GM11168 (cell line): ENCODE measurements at regions not wholly inside any gene's neighbourhood (a gene's known extent, or its start where the extent isn't known, plus 50 kb on each side); places are given as distances from the start of the nearest gene placed in this dataset.

ENCODE experiments used
- in situ Hi-C: fragments of 300-500 bp; cut with MboI; formaldehyde crosslinking; loops from one replicate; pipeline ENCODE4 v1.12.0; 2022; ENCODE audit warnings: low sequenced_read_pairs; ENCODE audit not compliant: unreplicated experiment

DNA sequence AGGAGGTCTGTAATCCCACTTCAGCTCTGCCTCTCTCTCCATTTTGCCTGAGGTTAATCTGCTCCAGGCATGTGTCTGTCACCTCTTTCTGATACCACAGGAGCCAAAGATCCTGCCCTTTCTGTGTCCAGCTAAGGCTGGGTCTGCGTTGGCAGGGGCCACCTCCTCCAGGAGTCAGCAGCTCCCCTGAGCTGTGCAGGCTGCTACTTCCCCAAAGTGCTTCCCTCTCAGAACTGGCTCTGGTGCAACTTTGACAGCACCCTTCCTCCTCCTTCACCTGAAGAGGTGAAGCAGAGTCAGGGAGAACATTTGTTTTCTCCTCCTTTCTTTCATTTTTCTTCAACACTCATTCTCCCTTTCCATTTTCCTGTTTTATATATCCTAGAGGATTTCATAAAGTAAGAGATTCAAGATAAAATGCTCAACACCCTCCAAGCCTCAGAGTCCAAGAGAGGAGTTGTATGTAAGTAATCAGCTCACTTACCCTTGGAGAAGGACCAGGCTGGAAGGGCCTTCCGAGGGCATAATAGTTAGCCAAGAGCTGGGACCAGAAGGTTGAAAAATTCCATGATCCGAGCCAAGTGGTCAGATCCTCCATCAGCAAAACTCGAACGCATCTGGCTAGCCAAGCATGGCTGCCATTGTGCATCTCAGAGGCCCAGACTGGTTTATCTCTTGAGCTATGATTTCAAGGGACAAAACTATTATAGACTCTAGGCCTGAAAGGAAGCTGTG lies 257.3 kb downstream of the PTEN start:
- in situ Hi-C loops, result no loop called here

- in situ Hi-C loops, result no loop called here
Observed at GRCh38 chr10:88121361-88121760, 257.9 kb downstream of the PTEN start.

DNA sequence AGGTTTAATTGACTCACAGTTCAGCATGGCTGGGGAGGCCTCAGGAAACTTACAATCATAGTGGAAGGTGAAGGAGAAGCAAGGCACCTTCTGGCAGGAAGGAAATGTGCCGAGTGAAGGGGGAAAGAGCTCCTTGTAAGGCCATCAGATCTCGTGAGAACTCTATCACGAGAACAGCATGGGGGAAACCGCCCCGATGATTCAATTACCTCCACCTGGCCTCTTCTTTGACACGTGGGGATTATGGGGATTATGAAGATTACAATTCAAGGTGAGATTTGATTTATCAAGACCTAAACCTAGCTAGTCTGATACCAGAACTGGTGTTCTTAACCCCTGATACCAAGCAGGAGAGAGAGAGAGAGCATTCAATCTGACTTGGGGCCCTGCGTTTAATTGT lies 258.7 kb downstream of the PTEN start:
- in situ Hi-C loops, result no loop called here

DNA sequence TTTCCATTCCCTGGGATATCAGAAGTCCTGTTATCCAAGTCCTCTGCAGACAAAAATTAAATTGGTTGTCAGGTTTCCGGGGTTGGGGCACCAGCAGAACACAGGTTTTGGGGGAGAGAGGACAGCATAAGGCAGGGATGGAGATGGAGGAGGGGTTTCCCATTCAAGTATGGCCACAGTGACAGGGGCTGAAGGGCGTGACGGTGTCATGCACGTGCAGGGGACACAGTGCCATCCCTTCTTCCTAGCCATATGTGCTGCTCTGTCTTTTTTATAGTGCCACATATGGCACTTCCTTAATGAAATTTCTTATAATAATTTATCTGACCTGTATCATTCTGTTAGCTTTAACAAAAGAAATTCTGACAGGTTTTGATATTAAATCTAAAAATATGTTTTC lies 259.2 kb downstream of the PTEN start:
- in situ Hi-C loops, result no loop called here

- in situ Hi-C loops, result no loop called here
Observed at GRCh38 chr10:88125766-88126165, 262.3 kb downstream of the PTEN start.

GRCh38 chr10:88126699-88127098 lies 263.3 kb downstream of the PTEN start:
- in situ Hi-C loops, result no loop called here

DNA sequence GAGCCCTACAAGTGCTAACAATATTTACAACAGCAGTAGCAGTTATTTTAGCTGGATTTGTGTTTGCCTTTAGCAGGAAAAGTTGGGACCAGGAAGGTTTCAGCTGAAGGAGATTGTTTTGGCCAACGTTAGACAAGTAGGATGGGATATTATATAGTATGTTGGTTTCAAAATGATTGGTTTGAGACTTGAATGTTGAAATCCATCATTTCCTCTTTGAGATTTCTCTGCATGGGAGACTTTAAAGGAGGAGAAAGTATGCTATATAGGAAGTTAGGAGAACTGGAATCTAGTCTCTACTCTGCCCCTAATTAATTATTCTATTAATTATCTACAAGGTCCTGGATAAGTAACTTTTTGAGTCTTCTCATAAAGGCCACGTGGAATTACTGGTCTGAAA lies 263.8 kb downstream of the PTEN start:
- in situ Hi-C loops, result no loop called here

DNA sequence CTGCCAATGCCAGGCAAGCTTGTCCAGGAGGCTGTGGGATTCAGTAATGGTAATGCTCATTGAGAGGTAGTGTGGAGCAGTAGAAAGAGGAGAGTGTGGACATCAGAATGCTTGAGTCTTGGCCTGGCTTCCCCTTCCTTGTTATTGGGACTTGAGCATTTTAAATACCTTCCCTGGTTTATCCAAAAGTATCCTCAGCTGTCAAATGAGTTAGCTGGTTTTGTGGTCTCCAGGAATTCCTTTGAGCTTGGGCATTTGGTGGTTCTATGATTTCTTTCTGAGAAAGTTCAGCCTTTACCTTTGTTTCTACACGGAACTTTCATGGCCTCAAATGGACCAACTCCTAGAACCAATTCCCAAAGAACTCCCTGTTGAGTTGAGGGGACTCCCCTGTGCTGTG lies 264.3 kb downstream of the PTEN start:
- in situ Hi-C loops, result no loop called here

DNA sequence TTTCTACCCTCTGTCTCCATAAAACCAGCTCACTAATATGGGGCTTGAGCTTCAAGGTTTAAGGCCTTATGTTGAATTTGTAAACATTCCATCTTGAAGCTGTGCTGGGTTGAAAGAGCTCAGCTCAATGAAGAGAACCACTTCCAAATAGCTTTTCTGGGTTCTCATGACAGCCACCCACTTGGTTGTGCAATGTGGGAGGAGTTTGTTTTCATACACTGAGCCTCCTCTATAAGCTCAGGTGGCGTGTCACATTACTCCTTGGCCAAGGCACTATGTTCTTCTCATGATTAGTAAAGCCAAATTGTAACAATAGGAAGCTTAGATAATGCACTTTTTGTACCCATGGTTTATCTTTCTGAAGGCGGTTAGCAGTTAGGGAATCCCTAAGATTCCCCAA lies 265.6 kb downstream of the PTEN start:
- in situ Hi-C loops, result no loop called here

DNA sequence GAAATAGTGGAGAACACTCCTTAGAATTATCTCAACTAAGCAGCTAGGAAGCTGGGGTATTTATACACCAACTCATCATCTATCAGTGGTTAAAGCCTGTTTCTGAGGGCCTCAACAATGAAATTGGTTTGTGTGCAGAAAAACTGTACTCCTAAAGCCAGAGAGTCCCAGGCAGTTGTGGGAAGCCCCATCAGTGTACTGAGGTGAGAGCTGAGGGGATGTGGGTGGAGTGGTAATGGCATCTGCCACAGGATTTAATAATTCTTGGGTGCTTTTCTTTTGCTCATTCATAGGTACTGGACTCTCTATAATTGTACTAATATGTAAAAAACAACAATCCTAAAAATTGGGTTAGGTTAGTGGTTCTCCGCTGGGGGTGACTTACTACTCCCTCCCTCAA lies 267.5 kb downstream of the PTEN start:
- in situ Hi-C loops, result no loop called here

- in situ Hi-C loops, result no loop called here
Observed at GRCh38 chr10:88131511-88132139, 268.2 kb downstream of the PTEN start.

DNA sequence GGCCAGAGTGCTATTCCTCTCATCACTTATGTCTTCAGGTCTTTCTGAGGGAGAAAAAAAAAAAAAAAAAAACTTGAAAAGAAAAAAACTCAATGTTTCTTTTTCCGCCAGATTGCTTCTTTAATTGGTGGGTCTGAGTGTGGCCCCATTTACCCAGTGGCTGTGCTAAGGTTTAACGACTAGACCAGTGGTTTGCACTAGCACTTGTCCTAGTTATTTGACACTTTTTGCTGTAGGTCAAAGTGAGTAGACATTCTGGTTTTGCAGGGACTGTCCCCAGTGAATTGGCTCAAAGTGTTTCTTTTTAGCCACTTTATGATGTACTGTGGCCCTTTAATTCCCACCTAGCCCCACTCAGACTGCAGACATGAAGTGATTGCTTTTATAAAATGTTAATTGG lies 273.3 kb downstream of the PTEN start:
- in situ Hi-C loops, result no loop called here

DNA sequence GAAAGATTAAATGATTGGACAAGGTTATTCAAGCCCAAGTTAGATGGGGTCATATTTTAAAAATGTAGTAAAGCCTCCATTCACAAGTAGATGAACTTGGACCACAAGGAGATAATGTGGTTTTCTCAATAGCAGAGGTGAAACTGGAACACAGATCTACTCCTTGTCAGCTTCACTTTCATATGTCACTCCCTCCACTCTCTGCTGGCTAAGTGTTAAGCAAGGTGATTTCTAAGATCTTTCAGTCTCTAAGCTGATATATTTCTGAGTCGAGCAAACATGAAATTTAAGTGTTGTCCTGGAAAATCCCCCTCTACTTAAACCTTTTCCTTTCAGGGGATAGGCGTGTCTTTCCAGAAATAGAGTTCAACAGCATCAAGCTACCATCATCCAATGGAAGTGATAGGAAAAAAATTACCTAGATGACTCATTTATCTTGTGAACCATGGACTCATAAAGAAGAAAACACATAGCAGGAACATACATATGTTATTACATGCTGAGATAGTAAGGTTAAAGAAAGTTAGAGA lies 275.0 kb downstream of the PTEN start:
- in situ Hi-C loops, result no loop called here

- in situ Hi-C loops, result no loop called here
Observed at GRCh38 chr10:88147000-88147798, 283.8 kb downstream of the PTEN start.

- in situ Hi-C loops, result no loop called here
Observed at GRCh38 chr10:88149906-88150305, 286.5 kb downstream of the PTEN start.

- in situ Hi-C loops, result no loop called here
Observed at GRCh38 chr10:88150339-88150738, 286.9 kb downstream of the PTEN start.

DNA sequence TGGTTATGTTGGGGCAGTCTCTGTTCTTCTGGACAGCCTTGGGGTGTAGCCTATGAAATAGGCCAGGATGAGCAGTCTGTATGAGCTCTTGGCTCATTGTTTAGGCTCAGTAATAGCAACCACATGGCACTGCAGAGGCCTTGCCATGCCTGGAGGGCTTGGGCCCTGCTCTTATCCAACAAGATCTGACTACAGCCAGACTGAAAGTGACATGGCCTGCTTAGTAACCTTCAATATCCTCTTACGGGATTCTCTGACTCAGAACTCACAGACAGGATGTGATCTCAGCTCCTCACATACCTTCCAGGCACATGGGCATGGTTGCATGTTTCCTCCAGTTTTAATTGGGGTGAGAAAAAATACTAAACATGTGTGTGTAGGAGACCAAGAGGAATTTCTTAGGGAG lies 289.3 kb downstream of the PTEN start:
- in situ Hi-C loops, result no loop called here

DNA sequence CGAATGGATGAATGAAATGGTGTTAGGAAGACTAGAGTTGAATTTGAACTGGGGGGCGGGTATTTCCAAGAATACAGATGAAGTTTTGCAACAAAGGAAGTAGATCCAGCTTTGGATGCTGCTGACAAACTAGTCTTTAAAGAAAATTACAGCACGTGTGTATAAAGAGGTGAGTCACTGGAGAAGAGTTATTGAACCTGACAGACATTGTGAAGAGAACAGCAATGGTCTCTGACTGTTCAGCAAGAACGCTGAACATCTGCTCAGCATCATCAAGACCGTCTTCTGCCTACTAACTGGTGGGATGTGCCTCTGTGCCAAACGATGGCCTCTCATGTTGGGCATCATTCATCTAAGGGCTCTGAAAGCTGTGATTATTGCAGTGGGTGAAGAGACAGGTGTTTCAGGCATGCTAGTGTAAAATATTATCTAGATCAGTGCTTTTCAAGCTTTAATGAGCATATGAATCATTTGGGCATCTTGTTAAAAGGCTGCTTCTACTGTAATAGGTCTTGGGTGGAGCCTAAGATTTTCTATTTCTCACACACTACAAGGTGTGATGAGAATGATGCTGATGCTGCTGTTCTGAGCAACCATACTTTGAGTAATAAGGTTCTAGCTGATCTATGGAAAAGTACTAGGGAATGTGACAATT lies 291.3 kb downstream of the PTEN start:
- in situ Hi-C loops, result no loop called here

GRCh38 chr10:88156341-88156740 lies 292.9 kb downstream of the PTEN start:
- in situ Hi-C loops, result no loop called here

DNA sequence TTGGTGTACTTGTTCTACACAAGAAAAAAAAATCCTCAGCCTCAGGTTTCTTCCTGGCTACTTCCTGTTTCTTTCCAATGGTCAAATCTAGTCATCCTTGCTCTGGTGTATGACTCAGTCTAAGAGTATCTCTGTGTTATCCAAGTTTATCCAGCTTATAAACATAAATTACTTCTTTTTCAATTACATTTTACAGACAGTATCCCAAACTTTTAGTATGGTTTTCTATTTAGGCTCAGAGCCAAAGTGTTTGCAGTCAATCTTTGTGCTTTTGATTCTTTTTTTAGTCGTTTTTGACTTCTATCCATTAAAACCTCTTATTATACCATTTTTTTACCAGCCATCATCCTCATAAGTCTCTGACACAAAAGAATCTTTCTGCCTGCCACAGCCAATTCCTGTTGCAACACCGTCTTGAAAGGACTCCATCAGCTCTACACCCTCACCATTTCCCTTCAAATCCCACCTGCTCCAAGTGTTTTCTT lies 294.6 kb downstream of the PTEN start:
- in situ Hi-C loops, result no loop called here
